GM19463 (cell line): ENCODE measurements at regions not wholly inside any gene's neighbourhood (a gene's known extent, or its start where the extent isn't known, plus 50 kb on each side); places are given as distances from the start of the nearest gene placed in this dataset.
"Not testable (repeated sequence)": the region's sequence is repeated elsewhere in the genome, so short reads cannot be mapped to it uniquely, and the experiment has no call there.

Experiments used
- ATAC-seq: cut with Tn5 transposase; IDR thresholded peaks from one replicate; pipeline ENCODE4 v1.9.1; 2021; ENCODE audit warnings: mild to moderate bottlenecking, moderate library complexity; ENCODE audit not compliant: unreplicated experiment

- ATAC-seq = no peak
These were observed 184.1 kb downstream of the TEX13C start for GRCh38 chrX:125503769-125504168.

- ATAC-seq = no peak
These were observed 185.5 kb downstream of the TEX13C start for GRCh38 chrX:125505207-125505606.

GRCh38 chrX:125507119-125507518, 187.4 kb downstream of the TEX13C start:
- no peak for ATAC-seq

- no peak for ATAC-seq
These were observed 200.4 kb downstream of the TEX13C start for GRCh38 chrX:125520029-125520428.

- ATAC-seq = no peak
These were observed 203.1 kb downstream of the TEX13C start for GRCh38 chrX:125522752-125523151.

- ATAC-seq = no peak
These were observed 212.9 kb downstream of the TEX13C start for GRCh38 chrX:125532411-125533089.

- ATAC-seq = no peak
These were observed 213.7 kb downstream of the TEX13C start for GRCh38 chrX:125533352-125533751.

- ATAC-seq = no peak
These were observed 224.5 kb downstream of the TEX13C start for GRCh38 chrX:125544031-125544660.

GRCh38 chrX:125544856-125545255, 225.2 kb downstream of the TEX13C start:
- ATAC-seq = no peak

- ATAC-seq = no peak
These were observed 257.8 kb downstream of the TEX13C start for GRCh38 chrX:125577479-125577878.

- no peak for ATAC-seq
These were observed 284.8 kb downstream of the TEX13C start for GRCh38 chrX:125604448-125604847.

GRCh38 chrX:125605145-125605544, 285.5 kb downstream of the TEX13C start:
- no peak for ATAC-seq

- not testable (repeated sequence) for ATAC-seq
These were observed 295.1 kb downstream of the TEX13C start for GRCh38 chrX:125614591-125615343.

- no peak for ATAC-seq
These were observed 301.3 kb downstream of the TEX13C start for GRCh38 chrX:125620715-125621587.

GRCh38 chrX:125621588-125621927, 301.9 kb downstream of the TEX13C start:
- no peak for ATAC-seq

GRCh38 chrX:125622899-125623298, 303.2 kb downstream of the TEX13C start:
- ATAC-seq = no peak

GRCh38 chrX:125627676-125628075, 308.0 kb downstream of the TEX13C start:
- no peak for ATAC-seq

GRCh38 chrX:125628435-125628834, 308.8 kb downstream of the TEX13C start:
- ATAC-seq = no peak

- ATAC-seq = no peak
These were observed 321.7 kb downstream of the TEX13C start for GRCh38 chrX:125641405-125641804.

- ATAC-seq = peak; percentile 74
These were observed 326.5 kb downstream of the TEX13C start for GRCh38 chrX:125646195-125646594.

- ATAC-seq = no peak
These were observed 331.8 kb downstream of the TEX13C start for GRCh38 chrX:125651426-125651825.
